Lung (tissue), 11 donors: ENCODE measurements at regions not wholly inside any gene's neighbourhood (a gene's known extent, or its start where the extent isn't known, plus 50 kb on each side); places are given as distances from the start of the nearest gene placed in this dataset.
A peak's percentile ranks its signal among the peaks of the same experiment; 100 is the strongest.

Experiments used
- ATAC-seq: fragments of 200-7000 bp; cut with Tn5 transposase; one replicate; pipeline ENCODE4 v1.9.1; 2020; ENCODE audit warnings: moderate number of reproducible peaks; ENCODE audit not compliant: insufficient read depth, low FRiP score
- DNase-seq, 3 donors: peaks; one replicate each; pipeline ENCODE4 v3.0.0-alpha.2; 2013 to 2017
- H3K27ac ChIP-seq, 2 donors: one replicate each; pipeline ENCODE4 v1.5.1; 2013; ENCODE audit warnings: mild to moderate bottlenecking in 2 of 2, moderate library complexity in 2 of 2, control low read depth in 1 of 2, inconsistent platforms in 1 of 2, low read depth in 1 of 2, low read length in 1 of 2
- H3K27me3 ChIP-seq, 3 donors: one replicate each; pipeline ENCODE4 v1.5.1; 2013; ENCODE audit warnings: low read length in 2 of 3; ENCODE audit not compliant: control insufficient read depth in 3 of 3, insufficient read depth in 3 of 3
- H3K36me3 ChIP-seq, 4 donors: one replicate each; pipeline ENCODE4 v1.5.1; 2013; ENCODE audit warnings: low read length in 4 of 4, mild to moderate bottlenecking in 1 of 4, moderate library complexity in 1 of 4; ENCODE audit not compliant: control insufficient read depth in 4 of 4, insufficient read depth in 4 of 4
- H3K4me1 ChIP-seq, 5 donors: one replicate each; pipeline ENCODE4 v1.5.1; 2013; ENCODE audit warnings: low read length in 5 of 5, mild to moderate bottlenecking in 2 of 5, moderate library complexity in 1 of 5; ENCODE audit not compliant: control insufficient read depth in 5 of 5, insufficient read depth in 5 of 5
- H3K4me3 ChIP-seq: one replicate; pipeline ENCODE4 v1.5.1; 2013; ENCODE audit warnings: mild to moderate bottlenecking, control low read depth, moderate library complexity
- H3K9ac ChIP-seq, 2 donors: one replicate each; pipeline ENCODE4 v1.5.1; 2013; ENCODE audit warnings: low read length in 2 of 2, control low read depth in 1 of 2; ENCODE audit not compliant: insufficient read depth in 1 of 2
- H3K9me3 ChIP-seq, 4 donors: one replicate each; pipeline ENCODE4 v1.5.1; 2013; ENCODE audit warnings: low read length in 3 of 4, mild to moderate bottlenecking in 1 of 4, moderate library complexity in 1 of 4; ENCODE audit not compliant: control insufficient read depth in 4 of 4, insufficient read depth in 3 of 4
- WGBS, 2 donors: extraction: QIAGEN DNeasy Blood & Tissue Kit; methylation state at CpG; one replicate each; pipeline ENCODE4 v1.1.7; 2013; 5-methylcytosine and 5-hydroxymethylcytosine counted together
- TF ChIP-seq, protein P1 (sequence below): IDR thresholded peaks from 2 replicates; pipeline ENCODE4 v1.5.1; 2012; ENCODE audit warnings: mild to moderate bottlenecking; ENCODE audit errors: control extremely low read depth, extremely low read depth
- donor health status: control.
- donor health status: control.
- donor health status: Bipolar disorder and iron deficiency.
- donor health status: healthy.
- donor health status: DM: yes; HTN: yes; CAD: no.

DNA sequence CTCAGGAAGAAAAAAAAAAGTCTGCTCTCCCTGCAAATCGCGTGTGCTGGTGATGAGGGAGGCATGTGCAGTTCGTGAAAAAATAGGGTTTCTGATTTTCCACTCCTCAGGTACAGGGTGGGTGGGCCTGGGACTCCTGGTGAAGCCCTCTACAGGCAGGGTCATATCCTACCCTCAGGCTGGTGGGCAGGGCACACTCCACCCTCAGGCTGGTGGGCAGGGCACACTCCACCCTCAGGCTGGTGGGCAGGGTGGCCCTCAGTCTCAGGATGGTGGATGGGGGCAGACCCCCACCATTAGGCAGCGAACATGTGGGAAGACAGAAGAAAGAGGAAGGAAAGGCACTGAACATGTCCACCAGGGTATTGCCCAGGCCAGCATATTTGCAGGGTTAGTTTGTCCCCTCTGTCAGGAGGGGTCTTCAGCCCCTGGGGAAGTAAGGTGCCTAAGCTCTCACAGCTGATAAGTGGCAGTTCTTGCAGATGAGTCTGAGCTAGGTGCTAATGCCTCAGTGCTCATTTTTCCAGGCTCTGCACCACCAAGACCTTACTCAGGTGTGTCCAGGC, 95.2 kb upstream of the RAB6C start:
- peaks cover 0 to 3% (median 0%) of the 10 kb centered on the region in 4 donors for H3K9me3 ChIP-seq
- no peak for ATAC-seq
- no peak overlapping the region for H3K9ac ChIP-seq
- H3K36me3 ChIP-seq: no peaks in the 10 kb centered on the region
- WGBS, 2 donors: 81 to 87% methylated on average over 4 of the region's 4 CpGs
- H3K27ac ChIP-seq: no peak overlapping the region
- TF ChIP-seq, protein P1, sequence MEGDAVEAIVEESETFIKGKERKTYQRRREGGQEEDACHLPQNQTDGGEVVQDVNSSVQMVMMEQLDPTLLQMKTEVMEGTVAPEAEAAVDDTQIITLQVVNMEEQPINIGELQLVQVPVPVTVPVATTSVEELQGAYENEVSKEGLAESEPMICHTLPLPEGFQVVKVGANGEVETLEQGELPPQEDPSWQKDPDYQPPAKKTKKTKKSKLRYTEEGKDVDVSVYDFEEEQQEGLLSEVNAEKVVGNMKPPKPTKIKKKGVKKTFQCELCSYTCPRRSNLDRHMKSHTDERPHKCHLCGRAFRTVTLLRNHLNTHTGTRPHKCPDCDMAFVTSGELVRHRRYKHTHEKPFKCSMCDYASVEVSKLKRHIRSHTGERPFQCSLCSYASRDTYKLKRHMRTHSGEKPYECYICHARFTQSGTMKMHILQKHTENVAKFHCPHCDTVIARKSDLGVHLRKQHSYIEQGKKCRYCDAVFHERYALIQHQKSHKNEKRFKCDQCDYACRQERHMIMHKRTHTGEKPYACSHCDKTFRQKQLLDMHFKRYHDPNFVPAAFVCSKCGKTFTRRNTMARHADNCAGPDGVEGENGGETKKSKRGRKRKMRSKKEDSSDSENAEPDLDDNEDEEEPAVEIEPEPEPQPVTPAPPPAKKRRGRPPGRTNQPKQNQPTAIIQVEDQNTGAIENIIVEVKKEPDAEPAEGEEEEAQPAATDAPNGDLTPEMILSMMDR: no peak
- H3K27me3 ChIP-seq: peaks cover 0 to under 1% (median 0%) of the 10 kb centered on the region in 3 donors
- DNase-seq: no peak
- no peaks in the 10 kb centered on the region for H3K4me1 ChIP-seq
- H3K4me3 ChIP-seq: no peak overlapping the region

DNA sequence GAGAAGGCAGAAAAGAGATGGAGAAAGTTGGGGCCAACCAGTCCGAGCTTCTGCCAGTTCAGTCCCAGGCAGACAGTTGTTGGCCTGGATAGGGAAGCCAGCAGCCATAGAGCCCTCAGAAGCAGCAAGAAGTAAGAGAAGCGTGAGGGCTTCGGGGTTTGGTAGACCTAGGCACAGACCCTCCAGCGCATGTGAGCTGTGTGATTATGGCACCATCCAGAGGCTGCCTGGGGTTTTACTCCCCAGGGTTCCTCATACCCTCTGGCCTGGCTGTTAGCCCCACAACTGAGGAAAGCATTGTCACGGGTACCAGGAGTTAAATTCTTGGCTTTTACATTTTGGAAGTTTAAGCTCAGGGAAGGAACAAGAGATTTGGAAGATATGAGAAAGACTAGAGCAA, 93.7 kb upstream of the RAB6C start:
- H3K27ac ChIP-seq: no peak overlapping the region
- H3K4me3 ChIP-seq: no peak overlapping the region
- DNase-seq: peak; percentile 20 to 32 (median 29)
- peaks cover 0 to 3% (median 0%) of the 10 kb centered on the region in 4 donors for H3K9me3 ChIP-seq
- WGBS, 2 donors: 29 to 47% methylated on average over 5 of the region's 5 CpGs
- H3K4me1 ChIP-seq: no peaks in the 10 kb centered on the region
- H3K9ac ChIP-seq: no peak overlapping the region
- TF ChIP-seq, protein P1: no peak
- ATAC-seq: no peak
- peaks cover 0 to 3% (median 0%) of the 10 kb centered on the region in 3 donors for H3K27me3 ChIP-seq
- no peaks in the 10 kb centered on the region for H3K36me3 ChIP-seq

DNA sequence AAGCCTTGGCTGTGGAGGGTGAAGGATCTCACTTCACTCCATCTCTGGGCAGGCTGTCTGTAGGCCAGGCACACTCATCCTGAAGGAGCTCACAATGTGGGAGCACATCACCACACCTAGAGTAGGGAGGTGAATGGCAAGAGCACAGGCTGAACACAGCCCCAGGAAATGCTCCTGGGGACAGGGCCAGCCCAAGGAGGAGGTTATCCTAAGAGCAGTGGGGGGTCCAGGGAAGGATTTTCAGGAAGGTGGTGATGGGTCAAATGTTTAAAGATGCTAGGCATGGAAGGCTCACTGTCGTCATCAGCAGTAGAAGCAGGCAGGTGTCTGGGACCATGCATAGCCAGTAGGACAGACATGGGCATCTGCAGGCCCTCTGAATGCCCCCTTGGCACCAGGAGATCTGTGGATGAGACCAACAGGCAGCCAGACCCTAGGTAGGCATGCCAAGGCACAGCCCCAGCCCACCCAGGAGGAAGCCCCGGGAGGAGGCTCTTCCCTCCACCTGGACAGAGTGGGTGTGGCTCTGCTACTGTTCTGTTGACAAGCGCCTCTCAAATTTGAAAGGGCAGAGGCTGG, 91.7 kb upstream of the RAB6C start:
- WGBS, 2 donors: 63 to 83% methylated on average over 3 of the region's 3 CpGs
- no peaks in the 10 kb centered on the region for H3K4me1 ChIP-seq
- H3K27ac ChIP-seq: no peak overlapping the region
- H3K9ac ChIP-seq: no peak overlapping the region
- H3K4me3 ChIP-seq: no peak overlapping the region
- no peak for DNase-seq
- H3K27me3 ChIP-seq: peaks cover 0 to 3% (median 0%) of the 10 kb centered on the region in 3 donors
- H3K9me3 ChIP-seq: peaks cover 0 to 3% (median 0%) of the 10 kb centered on the region in 4 donors
- TF ChIP-seq, protein P1: no peak
- ATAC-seq: no peak
- H3K36me3 ChIP-seq: no peaks in the 10 kb centered on the region
